ENCODE measurements at regions not wholly inside any gene's neighbourhood (a gene's known extent, or its start where the extent isn't known, plus 50 kb on each side); places are given as distances from the start of the nearest gene placed in this dataset.

GRCh38 chr3:194279101-194279500, 72.0 kb downstream of the CPN2 start:
- no peak for DNase-seq (ENCODE audit: low read depth in 1 of 2, low spot score in 1 of 2)

DNA sequence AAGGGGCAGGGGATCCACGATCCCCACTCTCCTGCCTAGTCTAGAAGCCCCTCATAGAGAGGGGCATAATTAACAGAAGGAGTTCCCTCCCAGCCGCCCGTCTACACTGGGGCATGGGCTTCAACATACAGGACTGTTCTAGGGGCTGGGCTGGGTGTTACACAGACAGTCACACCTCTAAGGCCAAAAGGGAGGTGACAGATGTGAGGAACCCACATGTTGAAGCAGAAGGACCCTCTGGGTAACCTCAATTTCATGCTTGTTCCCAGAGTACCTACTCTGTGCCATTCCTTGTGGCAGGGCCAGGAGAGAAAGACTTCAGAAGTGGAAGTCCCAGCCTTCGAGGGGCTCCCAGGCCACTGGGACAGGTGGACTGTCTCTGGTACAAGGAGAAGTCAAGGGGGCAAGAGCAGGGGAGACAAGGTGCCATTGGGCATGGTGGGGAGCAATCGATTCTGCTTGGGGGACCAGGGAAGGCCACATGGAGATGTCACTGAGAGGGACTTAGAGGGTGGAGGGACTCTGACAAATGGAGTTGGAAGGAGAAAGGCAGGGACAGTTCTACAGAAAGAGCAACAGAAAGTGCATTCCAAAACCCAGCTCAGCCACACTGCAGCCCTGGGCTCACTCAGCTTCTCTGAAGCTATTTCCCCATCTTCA, 71.3 kb downstream of the CPN2 start:
- no peak for DNase-seq (ENCODE audit: low read depth in 1 of 2, low spot score in 1 of 2)

- DNase-seq (ENCODE audit: low read depth in 1 of 2, low spot score in 1 of 2): no peak
These were observed 70.4 kb downstream of the CPN2 start for GRCh38 chr3:194280777-194281176.

GRCh38 chr3:194281306-194281705, 69.8 kb downstream of the CPN2 start:
- no peak for DNase-seq (ENCODE audit: low read depth in 1 of 2, low spot score in 1 of 2)

DNA sequence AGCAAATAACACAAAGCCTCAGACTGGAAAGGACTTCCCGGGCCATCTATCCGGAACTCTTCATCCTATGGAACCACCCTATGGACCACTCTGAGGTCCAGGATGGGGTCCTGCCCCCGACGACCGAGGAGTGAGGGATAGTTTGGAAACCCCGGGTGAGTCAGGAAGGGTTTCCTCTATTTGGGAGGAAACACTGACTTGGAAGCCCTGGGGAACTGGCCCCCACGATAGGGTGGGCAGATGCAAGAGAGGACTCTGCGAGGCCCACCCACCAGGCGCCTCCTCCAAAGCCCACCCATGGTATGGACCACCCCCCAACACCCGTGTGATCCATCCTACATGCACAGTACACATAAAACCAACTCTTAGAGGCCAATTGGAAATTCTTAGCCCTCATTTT, 69.4 kb downstream of the CPN2 start:
- no peak for DNase-seq (ENCODE audit: low read depth in 1 of 2, low spot score in 1 of 2)

DNA sequence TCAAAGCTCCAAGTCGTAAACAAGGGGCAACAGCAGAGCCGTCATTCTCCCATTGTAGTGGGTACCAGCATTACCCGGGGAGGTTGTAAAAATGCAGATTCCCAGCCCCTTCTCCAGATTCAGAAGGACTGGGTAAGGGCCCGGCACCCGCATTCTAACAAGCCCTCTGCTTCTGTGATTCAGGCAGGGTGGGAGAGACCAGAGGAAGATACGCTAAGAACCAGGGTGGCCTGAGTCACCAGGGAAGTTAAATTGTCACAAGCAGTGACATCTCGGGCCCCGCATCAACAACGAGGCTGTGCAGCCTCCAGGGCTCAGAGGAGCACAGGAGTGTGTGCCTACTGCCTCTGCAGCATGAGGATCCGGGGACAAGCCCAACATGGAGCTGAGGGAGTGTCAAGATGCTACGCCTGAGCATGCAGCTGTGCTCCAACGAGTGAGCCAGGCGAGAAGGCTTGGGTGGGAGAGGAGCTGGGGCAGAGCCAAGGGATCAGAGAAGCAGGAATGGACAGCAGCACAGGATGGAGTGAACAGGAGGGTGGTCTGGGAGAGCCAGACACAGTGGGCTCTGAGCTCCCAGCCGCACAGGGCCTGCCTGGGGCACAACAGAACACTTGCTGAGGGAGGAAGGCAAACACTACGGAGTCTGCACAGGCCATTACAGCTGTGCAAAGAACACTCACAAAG, 68.5 kb downstream of the CPN2 start:
- DNase-seq (ENCODE audit: low read depth in 1 of 2, low spot score in 1 of 2): no peak

GRCh38 chr3:194283221-194284006, 67.7 kb downstream of the CPN2 start:
- no peak for DNase-seq (ENCODE audit: low read depth in 1 of 2, low spot score in 1 of 2)

- no peak for DNase-seq (ENCODE audit: low read depth in 1 of 2, low spot score in 1 of 2)
These were observed 66.8 kb downstream of the CPN2 start for GRCh38 chr3:194284351-194284750.

- no peak for DNase-seq (ENCODE audit: low read depth in 1 of 2, low spot score in 1 of 2)
These were observed 65.9 kb downstream of the CPN2 start for GRCh38 chr3:194285024-194285849.

DNA sequence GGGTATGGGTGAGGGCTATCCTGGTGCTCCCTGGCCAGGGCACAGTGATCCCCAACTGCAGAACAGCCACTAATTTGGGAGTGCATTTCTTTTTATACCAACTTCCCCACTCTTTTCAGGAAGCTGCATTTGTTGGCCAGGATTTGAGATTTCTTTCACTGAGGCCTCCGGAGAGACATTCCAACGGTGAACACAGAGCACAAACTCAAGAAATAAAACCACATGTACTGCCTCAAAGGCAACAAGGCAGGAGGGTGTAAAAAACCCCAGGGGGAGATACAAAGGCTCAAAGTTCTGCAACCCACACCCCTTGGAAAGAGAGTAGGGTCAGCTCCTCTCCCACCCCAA, 65.3 kb downstream of the CPN2 start:
- no peak for DNase-seq (ENCODE audit: low read depth in 1 of 2, low spot score in 1 of 2)

- DNase-seq (ENCODE audit: low read depth in 1 of 2, low spot score in 1 of 2): no peak
These were observed 64.6 kb downstream of the CPN2 start for GRCh38 chr3:194286375-194287146.

DNA sequence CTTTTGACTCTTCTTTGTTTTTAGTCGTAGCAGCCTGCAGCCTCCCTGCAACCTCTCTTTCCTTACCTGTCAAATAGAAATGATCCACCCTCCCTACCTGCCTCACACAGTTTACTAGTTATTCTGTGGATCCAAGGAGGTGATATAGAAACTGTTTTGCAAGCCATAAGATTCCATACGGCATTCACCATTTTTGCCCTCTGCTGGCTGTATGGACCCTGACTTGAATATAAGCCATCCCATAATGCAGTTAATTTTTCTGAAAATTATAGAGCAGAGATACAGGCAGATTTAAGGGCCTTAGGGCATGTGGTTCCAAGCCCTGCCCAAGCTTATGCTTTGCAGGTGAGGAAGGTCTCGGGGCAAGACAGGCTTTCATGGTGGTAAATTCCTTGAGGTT, 63.8 kb downstream of the CPN2 start:
- DNase-seq (ENCODE audit: low read depth in 1 of 2, low spot score in 1 of 2): no peak

DNA sequence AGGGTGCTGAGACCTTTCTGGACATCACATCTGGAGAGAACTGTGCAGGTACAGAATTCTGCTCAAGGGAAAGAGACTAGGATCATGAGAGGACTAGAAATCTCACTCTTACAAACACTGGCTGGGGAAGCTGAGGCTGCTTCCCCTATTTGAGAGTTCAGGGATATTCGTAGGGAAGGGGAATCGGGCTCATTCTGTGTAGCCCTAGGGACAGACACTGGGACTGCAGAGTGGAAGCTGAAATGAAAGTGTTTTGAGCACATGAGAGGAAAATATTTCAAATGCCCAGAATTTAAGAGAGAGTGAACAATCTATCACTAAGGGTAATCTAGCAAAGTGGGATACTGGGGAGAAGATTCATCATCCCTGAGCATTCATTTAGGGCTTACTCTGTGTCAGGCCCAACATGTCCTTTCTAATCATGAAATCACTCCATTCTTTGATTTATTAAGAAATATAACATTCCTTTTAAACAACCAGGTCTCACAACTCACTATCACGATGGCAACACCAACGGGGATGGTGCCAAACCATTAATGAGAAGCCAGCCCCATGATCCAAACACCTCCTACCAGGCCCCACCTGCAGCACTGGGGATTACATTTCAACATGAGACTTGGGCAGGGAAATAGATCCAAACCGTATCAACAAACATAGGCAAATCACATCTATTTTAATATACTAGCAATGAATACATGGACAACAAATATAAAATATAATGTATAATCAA, 63.0 kb downstream of the CPN2 start:
- DNase-seq (ENCODE audit: low read depth in 1 of 2, low spot score in 1 of 2): no peak
